ENCODE measurements at regions not wholly inside any gene's neighbourhood (a gene's known extent, or its start where the extent isn't known, plus 50 kb on each side); places are given as distances from the start of the nearest gene placed in this dataset.

DNA sequence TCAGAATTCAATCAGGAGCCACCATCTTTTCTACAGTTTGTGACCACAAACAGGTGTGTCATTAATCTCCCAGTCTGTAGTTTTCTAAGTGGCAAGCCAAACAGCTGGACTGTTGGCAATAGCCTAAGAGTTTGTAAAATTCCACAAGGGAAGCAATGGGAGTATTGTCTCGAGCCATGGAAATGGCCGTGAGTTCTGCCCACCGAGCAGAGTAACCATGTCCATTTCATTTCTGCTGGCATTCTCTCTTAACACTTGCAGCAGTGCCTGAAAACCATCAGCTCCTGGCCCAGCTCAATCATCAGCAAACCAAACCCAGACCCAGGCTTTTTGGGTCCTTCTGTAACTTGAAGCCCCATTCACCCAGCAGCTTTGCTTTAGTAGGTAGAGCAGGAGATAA lies 387.8 kb upstream of the CDH7 start:
- Histone ChIP-seq H3K27ac (ENCODE audit: low read depth, low read length) (no peak overlapping the region), H4K20me1 (ENCODE audit: low read depth, low read length) (no peaks in the 10 kb centered on the region), H3K27me3 (ENCODE audit: low read length) (no peaks in the 10 kb centered on the region), H3F3A (ENCODE audit: insufficient read depth) (no peaks in the 10 kb centered on the region), H3K9ac (ENCODE audit: low read length) (no peak overlapping the region), H3K36me3 (ENCODE audit: low read length) (no peaks in the 10 kb centered on the region), H3K4me2 (ENCODE audit: low read depth, low read length, poor library complexity, severe bottlenecking) (no peak overlapping the region), H3K9me3 (ENCODE audit: insufficient read depth, low read length) (no peaks in the 10 kb centered on the region), H3K4me3 (ENCODE audit: insufficient read depth, low read length, poor library complexity, severe bottlenecking) (no peak overlapping the region), H2AFZ (ENCODE audit: low read depth, low read length, severe bottlenecking) (no peak overlapping the region), H3K79me2 (ENCODE audit: insufficient read depth, low read length) (no peaks in the 10 kb centered on the region), H3K9me2 (replicated peaks; ENCODE audit: insufficient read depth, low read length) (no peaks in the 10 kb centered on the region)
- TF ChIP-seq EZH2phosphoT487 (conservative IDR thresholded peaks at IDR 0.05; ENCODE audit: low read length): no peak
- TF ChIP-seq, protein P1, sequence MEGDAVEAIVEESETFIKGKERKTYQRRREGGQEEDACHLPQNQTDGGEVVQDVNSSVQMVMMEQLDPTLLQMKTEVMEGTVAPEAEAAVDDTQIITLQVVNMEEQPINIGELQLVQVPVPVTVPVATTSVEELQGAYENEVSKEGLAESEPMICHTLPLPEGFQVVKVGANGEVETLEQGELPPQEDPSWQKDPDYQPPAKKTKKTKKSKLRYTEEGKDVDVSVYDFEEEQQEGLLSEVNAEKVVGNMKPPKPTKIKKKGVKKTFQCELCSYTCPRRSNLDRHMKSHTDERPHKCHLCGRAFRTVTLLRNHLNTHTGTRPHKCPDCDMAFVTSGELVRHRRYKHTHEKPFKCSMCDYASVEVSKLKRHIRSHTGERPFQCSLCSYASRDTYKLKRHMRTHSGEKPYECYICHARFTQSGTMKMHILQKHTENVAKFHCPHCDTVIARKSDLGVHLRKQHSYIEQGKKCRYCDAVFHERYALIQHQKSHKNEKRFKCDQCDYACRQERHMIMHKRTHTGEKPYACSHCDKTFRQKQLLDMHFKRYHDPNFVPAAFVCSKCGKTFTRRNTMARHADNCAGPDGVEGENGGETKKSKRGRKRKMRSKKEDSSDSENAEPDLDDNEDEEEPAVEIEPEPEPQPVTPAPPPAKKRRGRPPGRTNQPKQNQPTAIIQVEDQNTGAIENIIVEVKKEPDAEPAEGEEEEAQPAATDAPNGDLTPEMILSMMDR (IDR thresholded peaks at IDR 0.05; ENCODE audit: insufficient read depth, low read length, poor library complexity, severe bottlenecking): no peak

DNA sequence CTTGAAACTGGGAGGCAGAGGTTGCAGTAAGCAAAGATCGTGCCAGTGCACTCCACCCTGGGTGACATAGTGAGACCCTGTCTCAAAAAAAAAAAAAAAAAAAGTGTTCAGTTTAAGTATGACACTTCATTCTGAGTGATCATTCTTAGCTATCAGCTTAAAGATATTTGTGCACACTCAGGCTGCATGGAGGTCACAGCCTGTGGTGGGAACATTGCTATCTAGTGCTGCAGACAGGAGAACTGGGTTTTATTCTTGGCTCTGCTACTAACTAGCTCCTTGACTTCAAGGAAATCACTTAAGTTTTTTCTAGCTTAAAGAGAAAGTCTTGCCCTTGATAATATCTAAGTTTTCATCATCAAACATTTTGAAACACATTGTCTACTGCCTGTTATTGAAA lies 391.3 kb upstream of the CDH7 start:
- Histone ChIP-seq H3K9me3 (ENCODE audit: insufficient read depth, low read length) (no peaks in the 10 kb centered on the region), H3K27me3 (ENCODE audit: low read length) (no peaks in the 10 kb centered on the region), H4K20me1 (ENCODE audit: low read depth, low read length) (no peaks in the 10 kb centered on the region), H3K4me3 (ENCODE audit: insufficient read depth, low read length, poor library complexity, severe bottlenecking) (no peak overlapping the region), H3K9ac (ENCODE audit: low read length) (no peak overlapping the region), H3K27ac (ENCODE audit: low read depth, low read length) (no peak overlapping the region), H3F3A (ENCODE audit: insufficient read depth) (no peaks in the 10 kb centered on the region), H3K9me2 (replicated peaks; ENCODE audit: insufficient read depth, low read length) (no peaks in the 10 kb centered on the region), H3K79me2 (ENCODE audit: insufficient read depth, low read length) (no peaks in the 10 kb centered on the region), H3K4me2 (ENCODE audit: low read depth, low read length, poor library complexity, severe bottlenecking) (no peak overlapping the region), H3K36me3 (ENCODE audit: low read length) (no peaks in the 10 kb centered on the region), H2AFZ (ENCODE audit: low read depth, low read length, severe bottlenecking) (no peak overlapping the region)
- no peak for TF ChIP-seq EZH2phosphoT487 (conservative IDR thresholded peaks at IDR 0.05; ENCODE audit: low read length)
- TF ChIP-seq, protein P1 (IDR thresholded peaks at IDR 0.05; ENCODE audit: insufficient read depth, low read length, poor library complexity, severe bottlenecking): no peak

DNA sequence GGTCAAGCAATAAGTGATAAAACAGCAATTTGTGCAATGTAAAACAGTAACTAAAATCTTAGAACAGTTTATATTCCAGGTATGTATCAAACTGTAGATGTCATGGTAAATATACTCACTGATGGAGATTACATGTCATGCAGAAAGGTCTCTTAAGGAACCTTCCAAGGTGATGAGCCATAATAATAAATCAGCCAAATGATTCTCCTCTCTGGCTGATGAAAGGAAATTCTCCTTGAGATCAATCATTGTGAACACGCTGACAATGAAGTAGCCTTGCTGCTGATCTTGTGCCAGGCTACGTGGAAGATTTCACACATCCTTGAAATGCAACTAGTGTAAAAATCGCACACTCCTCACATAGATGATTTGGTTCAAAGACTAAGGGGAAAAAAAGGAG lies 392.5 kb upstream of the CDH7 start:
- Histone ChIP-seq H3K4me3 (ENCODE audit: insufficient read depth, low read length, poor library complexity, severe bottlenecking) (no peak overlapping the region), H3K36me3 (ENCODE audit: low read length) (no peaks in the 10 kb centered on the region), H3F3A (ENCODE audit: insufficient read depth) (no peaks in the 10 kb centered on the region), H3K27me3 (ENCODE audit: low read length) (no peaks in the 10 kb centered on the region), H3K4me2 (ENCODE audit: low read depth, low read length, poor library complexity, severe bottlenecking) (no peak overlapping the region), H3K9me3 (ENCODE audit: insufficient read depth, low read length) (no peaks in the 10 kb centered on the region), H3K9ac (ENCODE audit: low read length) (no peak overlapping the region), H3K79me2 (ENCODE audit: insufficient read depth, low read length) (no peaks in the 10 kb centered on the region), H4K20me1 (ENCODE audit: low read depth, low read length) (no peaks in the 10 kb centered on the region), H3K27ac (ENCODE audit: low read depth, low read length) (no peak overlapping the region), H2AFZ (ENCODE audit: low read depth, low read length, severe bottlenecking) (no peak overlapping the region), H3K9me2 (replicated peaks; ENCODE audit: insufficient read depth, low read length) (no peaks in the 10 kb centered on the region)
- TF ChIP-seq EZH2phosphoT487 (conservative IDR thresholded peaks at IDR 0.05; ENCODE audit: low read length): no peak
- TF ChIP-seq, protein P1 (IDR thresholded peaks at IDR 0.05; ENCODE audit: insufficient read depth, low read length, poor library complexity, severe bottlenecking): no peak

DNA sequence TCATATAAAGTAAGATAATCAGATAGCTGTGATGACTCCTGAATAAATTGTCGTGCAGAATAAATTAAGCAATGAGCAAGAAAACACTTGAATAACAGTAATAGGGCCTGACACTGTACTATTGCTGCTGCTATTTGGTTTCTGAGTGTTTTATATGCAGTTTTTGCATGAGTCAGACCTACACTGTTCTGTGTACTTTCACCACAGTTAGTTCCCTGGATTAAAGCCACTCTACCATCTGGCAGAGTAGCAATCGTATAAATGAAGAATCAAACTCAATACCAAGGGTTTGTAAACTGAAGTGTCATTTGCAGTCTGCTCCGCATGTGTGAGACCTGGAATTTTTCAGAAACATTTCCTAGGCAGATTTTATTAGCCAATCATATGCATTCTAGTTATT lies 398.6 kb upstream of the CDH7 start:
- no peaks in the 10 kb centered on the region for H3K36me3 ChIP-seq (ENCODE audit: low read length)
- H3K9me2 ChIP-seq (replicated peaks; ENCODE audit: insufficient read depth, low read length): no peaks in the 10 kb centered on the region
- H3K27ac ChIP-seq (ENCODE audit: low read depth, low read length): no peak overlapping the region
- no peak overlapping the region for H3K9ac ChIP-seq (ENCODE audit: low read length)
- no peak overlapping the region for H3K4me3 ChIP-seq (ENCODE audit: insufficient read depth, low read length, poor library complexity, severe bottlenecking)
- no peaks in the 10 kb centered on the region for H3K79me2 ChIP-seq (ENCODE audit: insufficient read depth, low read length)
- no peaks in the 10 kb centered on the region for H3K9me3 ChIP-seq (ENCODE audit: insufficient read depth, low read length)
- H2AFZ ChIP-seq (ENCODE audit: low read depth, low read length, severe bottlenecking): no peak overlapping the region
- H4K20me1 ChIP-seq (ENCODE audit: low read depth, low read length): no peaks in the 10 kb centered on the region
- H3F3A ChIP-seq (ENCODE audit: insufficient read depth): no peaks in the 10 kb centered on the region
- no peaks in the 10 kb centered on the region for H3K27me3 ChIP-seq (ENCODE audit: low read length)
- no peak overlapping the region for H3K4me2 ChIP-seq (ENCODE audit: low read depth, low read length, poor library complexity, severe bottlenecking)
- TF ChIP-seq EZH2phosphoT487 (conservative IDR thresholded peaks at IDR 0.05; ENCODE audit: low read length): no peak
- TF ChIP-seq, protein P1 (IDR thresholded peaks at IDR 0.05; ENCODE audit: insufficient read depth, low read length, poor library complexity, severe bottlenecking): no peak

Data from SU-DHL-6 (cell line).